ENCODE measurements at regions not wholly inside any gene's neighbourhood (a gene's known extent, or its start where the extent isn't known, plus 50 kb on each side); places are given as distances from the start of the nearest gene placed in this dataset.

DNA sequence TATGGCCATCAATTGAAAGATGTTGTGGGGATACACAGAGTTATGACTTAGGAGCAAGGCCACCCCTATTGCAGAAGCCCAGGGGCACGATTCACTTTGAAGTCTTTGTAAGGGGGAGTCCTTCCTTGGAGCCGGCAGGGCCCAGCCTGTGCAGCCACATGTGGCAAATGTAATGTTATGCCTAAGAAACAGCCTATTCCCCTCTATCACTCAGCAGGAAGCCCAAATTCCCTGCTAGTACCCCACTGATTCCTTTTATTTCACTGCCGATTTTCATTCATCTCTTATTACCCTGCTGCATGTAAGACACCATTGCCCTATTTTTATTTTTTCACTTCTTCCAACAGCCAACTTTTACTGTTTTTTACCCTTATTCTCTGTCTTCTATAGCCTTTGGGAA lies 233.2 kb downstream of the PMP22 start:
- H3K4me1 ChIP-seq (ENCODE audit: control extremely low read depth in 1 of 4, control insufficient read depth in 4 of 4, insufficient read depth in 4 of 4, low read length in 3 of 4) = no peaks in the 10 kb centered on the region
- peaks cover 0 to 12% (median 0%) of the 10 kb centered on the region in 5 experiments for H3K27me3 ChIP-seq (replicated peaks in 2 of 5; ENCODE audit: control insufficient read depth in 4 of 5, insufficient read depth in 5 of 5, low read length in 4 of 5)
- H3K27ac ChIP-seq (ENCODE audit: insufficient read depth in 1 of 2, low read depth in 1 of 2, low read length in 2 of 2, poor library complexity in 1 of 2, severe bottlenecking in 2 of 2) = no peak overlapping the region
- ChIA-PET CTCF (no interaction called here), POLR2A (no interaction called here)
- no peak overlapping the region for H3K4me3 ChIP-seq (ENCODE audit: control insufficient read depth in 1 of 7, extremely low read depth in 1 of 7, insufficient read depth in 4 of 7, low read depth in 2 of 7, low read length in 6 of 7)
- DNase-seq = no peak
- WGBS (ENCODE audit: insufficient coverage) = 79% methylated on average over 3 of the region's 3 CpGs
- no peaks in the 10 kb centered on the region for H3K9me3 ChIP-seq (ENCODE audit: control extremely low read depth in 1 of 5, control insufficient read depth in 4 of 5, insufficient read depth in 2 of 5, low read depth in 1 of 5, low read length in 4 of 5)
- no peaks in the 10 kb centered on the region for H3K36me3 ChIP-seq (ENCODE audit: control insufficient read depth in 4 of 4, insufficient read depth in 4 of 4, low read length in 3 of 4)

DNA sequence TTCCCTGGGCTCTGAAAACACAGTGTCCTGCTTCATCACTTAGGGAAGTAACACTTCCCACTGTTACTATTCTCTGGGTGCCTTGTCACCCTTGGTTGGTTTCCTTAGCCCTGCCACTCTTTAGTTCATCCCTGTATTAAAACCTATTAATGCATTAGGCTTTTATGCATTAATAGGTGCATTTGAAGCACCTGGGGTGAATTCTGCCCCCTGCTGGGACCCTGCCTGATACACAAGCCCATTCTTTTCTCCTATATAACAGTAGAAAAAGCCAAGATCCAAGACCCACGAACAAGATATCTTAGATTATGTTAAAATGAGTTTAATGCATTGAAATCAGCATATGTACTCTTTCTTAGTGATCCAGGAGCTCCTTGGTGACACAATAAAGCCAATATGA lies 235.7 kb downstream of the PMP22 start:
- Histone ChIP-seq H3K27me3 (replicated peaks in 2 of 5; ENCODE audit: control insufficient read depth in 4 of 5, insufficient read depth in 5 of 5, low read length in 4 of 5) (peaks cover 0 to 12% (median 0%) of the 10 kb centered on the region in 5 experiments), H3K4me1 (ENCODE audit: control extremely low read depth in 1 of 4, control insufficient read depth in 4 of 4, insufficient read depth in 4 of 4, low read length in 3 of 4) (no peaks in the 10 kb centered on the region), H3K9me3 (ENCODE audit: control extremely low read depth in 1 of 5, control insufficient read depth in 4 of 5, insufficient read depth in 2 of 5, low read depth in 1 of 5, low read length in 4 of 5) (no peaks in the 10 kb centered on the region), H3K4me3 (ENCODE audit: control insufficient read depth in 1 of 7, extremely low read depth in 1 of 7, insufficient read depth in 4 of 7, low read depth in 2 of 7, low read length in 6 of 7) (no peak overlapping the region), H3K36me3 (ENCODE audit: control insufficient read depth in 4 of 4, insufficient read depth in 4 of 4, low read length in 3 of 4) (no peaks in the 10 kb centered on the region), H3K27ac (ENCODE audit: insufficient read depth in 1 of 2, low read depth in 1 of 2, low read length in 2 of 2, poor library complexity in 1 of 2, severe bottlenecking in 2 of 2) (no peak overlapping the region)
- ChIA-PET POLR2A (no interaction called here), CTCF (no interaction called here)
- WGBS (ENCODE audit: insufficient coverage) = no CpG with 5 or more reads among the region's 1 CpG
- no peak for DNase-seq

DNA sequence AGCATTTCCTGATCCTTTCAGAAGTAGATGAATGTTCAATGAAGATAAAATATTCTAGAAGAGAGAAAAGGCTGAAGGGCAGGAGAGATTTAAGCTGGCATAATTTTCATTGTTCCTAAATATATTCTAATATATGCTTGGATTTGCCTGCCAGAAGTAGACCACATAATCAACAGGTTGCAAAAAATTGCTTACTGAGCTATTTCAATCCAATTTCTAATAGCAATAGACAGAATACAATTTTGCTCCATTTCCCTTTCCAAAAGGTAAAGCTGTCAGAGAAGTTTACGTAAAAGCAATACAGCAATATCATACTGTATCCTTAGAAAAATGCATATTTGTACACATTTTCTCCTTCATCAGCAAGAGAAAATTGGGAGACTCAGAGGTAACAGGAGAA lies 237.3 kb downstream of the PMP22 start:
- CTCF ChIA-PET = no interaction called here
- Histone ChIP-seq H3K4me1 (ENCODE audit: control extremely low read depth in 1 of 4, control insufficient read depth in 4 of 4, insufficient read depth in 4 of 4, low read length in 3 of 4) (no peaks in the 10 kb centered on the region), H3K27me3 (replicated peaks in 2 of 5; ENCODE audit: control insufficient read depth in 4 of 5, insufficient read depth in 5 of 5, low read length in 4 of 5) (peaks cover 0 to 9% (median 0%) of the 10 kb centered on the region in 5 experiments), H3K36me3 (ENCODE audit: control insufficient read depth in 4 of 4, insufficient read depth in 4 of 4, low read length in 3 of 4) (no peaks in the 10 kb centered on the region), H3K27ac (ENCODE audit: insufficient read depth in 1 of 2, low read depth in 1 of 2, low read length in 2 of 2, poor library complexity in 1 of 2, severe bottlenecking in 2 of 2) (no peak overlapping the region), H3K4me3 (ENCODE audit: control insufficient read depth in 1 of 7, extremely low read depth in 1 of 7, insufficient read depth in 4 of 7, low read depth in 2 of 7, low read length in 6 of 7) (no peak overlapping the region), H3K9me3 (ENCODE audit: control extremely low read depth in 1 of 5, control insufficient read depth in 4 of 5, insufficient read depth in 2 of 5, low read depth in 1 of 5, low read length in 4 of 5) (peaks cover 0 to under 1% (median 0%) of the 10 kb centered on the region in 5 experiments)
- POLR2A ChIA-PET = no interaction called here
- DNase-seq = no peak
- WGBS (ENCODE audit: insufficient coverage) = 100% methylated on average over 1 of the region's 1 CpG

DNA sequence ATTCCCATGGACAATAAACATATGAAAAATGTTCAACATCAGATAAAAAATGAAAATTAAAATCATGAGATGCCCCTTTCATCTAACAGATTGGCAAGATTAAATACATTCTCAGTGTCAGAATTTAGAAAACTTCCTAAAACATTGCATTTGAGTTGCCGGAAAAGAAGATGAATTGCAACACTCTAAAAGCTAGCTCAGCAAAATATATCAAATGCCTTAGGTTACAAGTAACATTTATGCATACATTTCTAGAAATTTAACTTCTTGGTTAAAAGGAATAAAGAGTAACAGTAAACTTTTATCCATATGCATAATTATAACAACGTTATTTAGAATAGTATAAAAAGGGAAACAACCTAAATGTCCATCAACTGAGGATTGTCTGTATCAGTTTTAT lies 239.0 kb downstream of the PMP22 start:
- Histone ChIP-seq H3K9me3 (ENCODE audit: control extremely low read depth in 1 of 5, control insufficient read depth in 4 of 5, insufficient read depth in 2 of 5, low read depth in 1 of 5, low read length in 4 of 5) (peaks cover 0 to 3% (median 0%) of the 10 kb centered on the region in 5 experiments), H3K4me1 (ENCODE audit: control extremely low read depth in 1 of 4, control insufficient read depth in 4 of 4, insufficient read depth in 4 of 4, low read length in 3 of 4) (no peaks in the 10 kb centered on the region), H3K27ac (ENCODE audit: insufficient read depth in 1 of 2, low read depth in 1 of 2, low read length in 2 of 2, poor library complexity in 1 of 2, severe bottlenecking in 2 of 2) (no peak overlapping the region), H3K36me3 (ENCODE audit: control insufficient read depth in 4 of 4, insufficient read depth in 4 of 4, low read length in 3 of 4) (no peaks in the 10 kb centered on the region), H3K27me3 (replicated peaks in 2 of 5; ENCODE audit: control insufficient read depth in 4 of 5, insufficient read depth in 5 of 5, low read length in 4 of 5) (peaks cover 0 to 7% (median 0%) of the 10 kb centered on the region in 5 experiments), H3K4me3 (ENCODE audit: control insufficient read depth in 1 of 7, extremely low read depth in 1 of 7, insufficient read depth in 4 of 7, low read depth in 2 of 7, low read length in 6 of 7) (no peak overlapping the region)
- POLR2A ChIA-PET = no interaction called here
- no CpG with 5 or more reads among the region's 2 CpGs for WGBS (ENCODE audit: insufficient coverage)
- CTCF ChIA-PET = no interaction called here
- DNase-seq = no peak

DNA sequence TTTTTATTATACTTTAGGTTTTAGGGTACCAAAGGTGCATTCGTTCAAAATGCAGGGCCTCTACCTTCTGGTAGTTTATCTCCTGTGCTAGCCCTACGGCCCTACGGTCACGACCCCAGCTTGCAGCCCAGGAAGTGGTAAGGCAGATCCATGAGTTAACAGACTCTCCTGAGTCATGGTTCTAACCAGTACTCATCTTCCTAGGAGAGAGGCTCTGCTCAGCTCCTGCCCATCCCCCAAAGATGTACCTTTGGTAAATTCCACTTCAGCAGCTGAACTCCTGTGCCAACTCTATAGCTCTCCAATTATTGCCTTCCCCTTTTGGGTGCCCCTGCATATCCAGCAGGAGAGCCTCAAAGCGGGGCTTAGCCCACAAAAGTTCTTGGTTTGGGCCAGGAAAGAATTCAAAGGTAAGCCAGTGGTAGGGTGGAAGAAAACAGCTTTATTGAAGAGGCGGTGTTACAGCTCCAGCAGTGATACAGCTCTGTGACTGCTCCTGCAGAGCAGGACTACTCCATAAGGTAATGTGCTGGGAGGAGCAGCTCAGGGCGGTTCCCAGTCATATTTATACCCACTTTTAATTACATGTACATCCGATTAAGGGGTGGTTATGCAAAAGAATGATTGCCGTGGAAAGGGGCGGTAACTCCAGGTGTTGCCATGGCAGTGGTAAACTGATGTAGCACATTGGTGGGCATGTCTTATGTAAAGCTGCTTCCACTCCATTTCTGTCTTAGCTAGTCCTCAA lies 241.4 kb downstream of the PMP22 start:
- over 99% methylated on average over 6 of the region's 10 CpGs for WGBS (ENCODE audit: insufficient coverage)
- no peaks in the 10 kb centered on the region for H3K36me3 ChIP-seq (ENCODE audit: control insufficient read depth in 4 of 4, insufficient read depth in 4 of 4, low read length in 3 of 4)
- DNase-seq = no peak
- no peaks in the 10 kb centered on the region for H3K4me1 ChIP-seq (ENCODE audit: control extremely low read depth in 1 of 4, control insufficient read depth in 4 of 4, insufficient read depth in 4 of 4, low read length in 3 of 4)
- H3K9me3 ChIP-seq (ENCODE audit: control extremely low read depth in 1 of 5, control insufficient read depth in 4 of 5, insufficient read depth in 2 of 5, low read depth in 1 of 5, low read length in 4 of 5) = peaks cover 0 to 3% (median 0%) of the 10 kb centered on the region in 5 experiments
- H3K4me3 ChIP-seq (ENCODE audit: control insufficient read depth in 1 of 7, extremely low read depth in 1 of 7, insufficient read depth in 4 of 7, low read depth in 2 of 7, low read length in 6 of 7) = no peak overlapping the region
- POLR2A ChIA-PET = no interaction called here
- CTCF ChIA-PET = no interaction called here
- peaks cover 0 to 2% (median 0%) of the 10 kb centered on the region in 5 experiments for H3K27me3 ChIP-seq (replicated peaks in 2 of 5; ENCODE audit: control insufficient read depth in 4 of 5, insufficient read depth in 5 of 5, low read length in 4 of 5)
- H3K27ac ChIP-seq (ENCODE audit: insufficient read depth in 1 of 2, low read depth in 1 of 2, low read length in 2 of 2, poor library complexity in 1 of 2, severe bottlenecking in 2 of 2) = no peak overlapping the region

DNA sequence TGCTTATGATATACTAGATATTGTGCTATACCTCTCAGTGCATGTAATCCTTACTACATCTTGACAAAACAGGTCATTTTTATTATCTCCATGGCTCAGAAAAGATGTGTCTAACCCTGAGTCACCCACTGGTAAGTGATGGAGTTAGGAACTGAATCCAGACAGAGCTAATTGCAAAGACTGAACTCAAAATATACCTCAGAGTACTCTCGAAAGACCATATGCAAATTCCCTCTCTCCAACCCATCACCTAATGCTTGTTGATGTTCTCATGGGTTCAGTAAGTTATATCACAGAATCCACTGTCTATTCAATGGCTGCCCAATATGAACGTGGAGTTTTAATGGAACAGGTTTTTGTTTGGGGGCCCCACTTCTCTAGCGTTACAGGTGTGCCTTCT lies 246.0 kb downstream of the PMP22 start:
- DNase-seq = no peak
- H3K4me1 ChIP-seq (ENCODE audit: control extremely low read depth in 1 of 4, control insufficient read depth in 4 of 4, insufficient read depth in 4 of 4, low read length in 3 of 4) = no peaks in the 10 kb centered on the region
- no peak overlapping the region for H3K27ac ChIP-seq (ENCODE audit: insufficient read depth in 1 of 2, low read depth in 1 of 2, low read length in 2 of 2, poor library complexity in 1 of 2, severe bottlenecking in 2 of 2)
- ChIA-PET CTCF (no interaction called here), POLR2A (no interaction called here)
- H3K4me3 ChIP-seq (ENCODE audit: control insufficient read depth in 1 of 7, extremely low read depth in 1 of 7, insufficient read depth in 4 of 7, low read depth in 2 of 7, low read length in 6 of 7) = no peak overlapping the region
- 100% methylated on average over 2 of the region's 3 CpGs for WGBS (ENCODE audit: insufficient coverage)
- H3K36me3 ChIP-seq (ENCODE audit: control insufficient read depth in 4 of 4, insufficient read depth in 4 of 4, low read length in 3 of 4) = no peaks in the 10 kb centered on the region
- peaks cover 0 to 3% (median 0%) of the 10 kb centered on the region in 5 experiments for H3K9me3 ChIP-seq (ENCODE audit: control extremely low read depth in 1 of 5, control insufficient read depth in 4 of 5, insufficient read depth in 2 of 5, low read depth in 1 of 5, low read length in 4 of 5)
- H3K27me3 ChIP-seq (replicated peaks in 2 of 5; ENCODE audit: control insufficient read depth in 4 of 5, insufficient read depth in 5 of 5, low read length in 4 of 5) = no peaks in the 10 kb centered on the region

DNA sequence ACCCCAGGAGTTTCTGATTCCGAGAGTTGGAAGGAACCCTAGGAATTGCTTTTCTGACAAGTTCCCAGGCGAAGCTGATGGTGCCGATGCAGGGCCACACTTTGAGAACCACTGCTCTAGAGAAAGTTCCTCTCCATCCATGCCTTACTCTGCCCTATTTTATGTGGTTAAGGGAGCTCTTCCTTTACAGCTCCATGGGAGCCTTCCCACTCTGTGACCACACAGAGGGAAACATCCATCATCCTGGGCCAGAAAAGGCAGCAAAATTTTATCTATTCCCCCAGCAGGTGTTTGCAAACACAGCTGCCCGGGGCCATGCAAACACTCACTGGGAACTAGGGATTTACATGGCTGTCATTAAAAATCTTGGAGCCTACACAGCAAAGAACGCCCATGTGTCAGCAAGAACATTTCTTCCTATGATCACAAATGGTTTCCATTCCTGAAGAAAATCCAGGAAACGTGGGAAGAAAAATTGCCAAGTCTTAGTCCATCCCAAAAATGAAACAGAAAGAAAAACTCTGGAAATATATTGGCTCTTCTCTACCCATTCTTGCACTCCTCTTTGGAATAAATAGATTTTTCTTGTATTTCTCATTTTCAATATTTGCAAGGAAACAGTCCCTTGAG lies 252.7 kb downstream of the PMP22 start:
- Histone ChIP-seq H3K4me3 (ENCODE audit: control insufficient read depth in 1 of 7, extremely low read depth in 1 of 7, insufficient read depth in 4 of 7, low read depth in 2 of 7, low read length in 6 of 7) (no peak overlapping the region), H3K4me1 (ENCODE audit: control extremely low read depth in 1 of 4, control insufficient read depth in 4 of 4, insufficient read depth in 4 of 4, low read length in 3 of 4) (no peaks in the 10 kb centered on the region), H3K36me3 (ENCODE audit: control insufficient read depth in 4 of 4, insufficient read depth in 4 of 4, low read length in 3 of 4) (no peaks in the 10 kb centered on the region), H3K9me3 (ENCODE audit: control extremely low read depth in 1 of 5, control insufficient read depth in 4 of 5, insufficient read depth in 2 of 5, low read depth in 1 of 5, low read length in 4 of 5) (no peaks in the 10 kb centered on the region), H3K27me3 (replicated peaks in 2 of 5; ENCODE audit: control insufficient read depth in 4 of 5, insufficient read depth in 5 of 5, low read length in 4 of 5) (peaks cover 0 to 3% (median 0%) of the 10 kb centered on the region in 5 experiments), H3K27ac (ENCODE audit: insufficient read depth in 1 of 2, low read depth in 1 of 2, low read length in 2 of 2, poor library complexity in 1 of 2, severe bottlenecking in 2 of 2) (no peak overlapping the region)
- ChIA-PET CTCF (no interaction called here), POLR2A (no interaction called here)
- WGBS (ENCODE audit: insufficient coverage) = 65% methylated on average over 4 of the region's 6 CpGs
- DNase-seq = no peak
